ENCODE measurements at regions not wholly inside any gene's neighbourhood (a gene's known extent, or its start where the extent isn't known, plus 50 kb on each side); places are given as distances from the start of the nearest gene placed in this dataset.
A peak's percentile ranks its signal among the peaks of the same experiment; 100 is the strongest.

GRCh38 chr5:17395106-17395880, 102.7 kb upstream of the TAF11L2 start:
- H2AFZ ChIP-seq (ENCODE audit: low read length), result no peak overlapping the region
- H3K4me3 ChIP-seq (ENCODE audit: low read depth, low read length, poor library complexity, severe bottlenecking), result no peak overlapping the region
- no peak overlapping the region for H3K4me2 ChIP-seq (ENCODE audit: low read length)
- CTCF ChIA-PET (ENCODE audit: unreplicated experiment), result no interaction called here
- no TSS peak for BruUV-seq (replicated peaks)
- no peaks in the 10 kb centered on the region for H4K20me1 ChIP-seq (ENCODE audit: insufficient read depth, low read length)
- peaks cover 12% of the 10 kb centered on the region for H3K4me1 ChIP-seq (ENCODE audit: insufficient read depth, low read length, poor library complexity, severe bottlenecking)
- no peak overlapping the region for H3K27ac ChIP-seq (ENCODE audit: low read depth, low read length, poor library complexity, severe bottlenecking)
- TF ChIP-seq EZH2phosphoT487 (IDR thresholded peaks at IDR 0.05; ENCODE audit: borderline replicate concordance, low read depth, low read length), result no peak
- TF ChIP-seq CTCF (conservative IDR thresholded peaks at IDR 0.05; ENCODE audit: low read length), result no peak
- intact Hi-C loops (cut with micrococcal nuclease; ENCODE audit: unreplicated experiment), result no loop called here
- POLR2A ChIA-PET, result interaction anchor here (0.6 to 1.0 kb wide), 3 partner anchors 17 to 116 kb away, joined by 3 read pairs; no protein-coding TSS in a partner anchor
- no peaks in the 10 kb centered on the region for H3K9me3 ChIP-seq (ENCODE audit: low read length)
- DNase-seq (ENCODE audit: low spot score), result no peak
- H3K36me3 ChIP-seq (ENCODE audit: insufficient read depth, low read length), result no peaks in the 10 kb centered on the region
- no peaks in the 10 kb centered on the region for H3K9me2 ChIP-seq (ENCODE audit: insufficient read depth, low read length)
- H3K79me2 ChIP-seq (ENCODE audit: insufficient read depth, low read depth, low read length), result no peaks in the 10 kb centered on the region

GRCh38 chr5:17396247-17396646, 101.8 kb upstream of the TAF11L2 start:
- BruUV-seq (replicated peaks), result no TSS peak
- Histone ChIP-seq H3K9me2 (ENCODE audit: insufficient read depth, low read length) (no peaks in the 10 kb centered on the region), H2AFZ (ENCODE audit: low read length) (no peak overlapping the region), H3K4me2 (ENCODE audit: low read length) (no peak overlapping the region), H3K36me3 (ENCODE audit: insufficient read depth, low read length) (no peaks in the 10 kb centered on the region), H3K27ac (ENCODE audit: low read depth, low read length, poor library complexity, severe bottlenecking) (no peak overlapping the region), H3K4me1 (ENCODE audit: insufficient read depth, low read length, poor library complexity, severe bottlenecking) (peaks cover 12% of the 10 kb centered on the region), H4K20me1 (ENCODE audit: insufficient read depth, low read length) (no peaks in the 10 kb centered on the region), H3K9me3 (ENCODE audit: low read length) (no peaks in the 10 kb centered on the region), H3K4me3 (ENCODE audit: low read depth, low read length, poor library complexity, severe bottlenecking) (no peak overlapping the region), H3K79me2 (ENCODE audit: insufficient read depth, low read depth, low read length) (no peaks in the 10 kb centered on the region)
- intact Hi-C loops (cut with micrococcal nuclease; ENCODE audit: unreplicated experiment), result no loop called here
- CTCF ChIA-PET (ENCODE audit: unreplicated experiment), result no interaction called here
- DNase-seq (ENCODE audit: low spot score), result no peak
- POLR2A ChIA-PET, result interaction anchor here (0.6 to 1.0 kb wide), 4 partner anchors 15 to 117 kb away, joined by 3 read pairs; no protein-coding TSS in a partner anchor
- TF ChIP-seq CTCF (conservative IDR thresholded peaks at IDR 0.05; ENCODE audit: low read length) (no peak), EZH2phosphoT487 (IDR thresholded peaks at IDR 0.05; ENCODE audit: borderline replicate concordance, low read depth, low read length) (no peak)

- no peak for DNase-seq (ENCODE audit: low spot score)
- no peaks in the 10 kb centered on the region for H3K36me3 ChIP-seq (ENCODE audit: insufficient read depth, low read length)
- BruUV-seq (replicated peaks), result no TSS peak
- H3K4me2 ChIP-seq (ENCODE audit: low read length), result peak overlapping the region; percentile 31
- peaks cover 12% of the 10 kb centered on the region for H3K4me1 ChIP-seq (ENCODE audit: insufficient read depth, low read length, poor library complexity, severe bottlenecking)
- no peak overlapping the region for H3K27ac ChIP-seq (ENCODE audit: low read depth, low read length, poor library complexity, severe bottlenecking)
- no peaks in the 10 kb centered on the region for H3K79me2 ChIP-seq (ENCODE audit: insufficient read depth, low read depth, low read length)
- CTCF ChIA-PET (ENCODE audit: unreplicated experiment), result no interaction called here
- intact Hi-C loops (cut with micrococcal nuclease; ENCODE audit: unreplicated experiment), result no loop called here
- H3K4me3 ChIP-seq (ENCODE audit: low read depth, low read length, poor library complexity, severe bottlenecking), result no peak overlapping the region
- no peaks in the 10 kb centered on the region for H3K9me2 ChIP-seq (ENCODE audit: insufficient read depth, low read length)
- TF ChIP-seq CTCF (conservative IDR thresholded peaks at IDR 0.05; ENCODE audit: low read length) (no peak), EZH2phosphoT487 (IDR thresholded peaks at IDR 0.05; ENCODE audit: borderline replicate concordance, low read depth, low read length) (no peak)
- H2AFZ ChIP-seq (ENCODE audit: low read length), result no peak overlapping the region
- POLR2A ChIA-PET, result interaction anchor here (0.6 to 1.1 kb wide), 2 partner anchors 10 to 13 kb away, joined by 3 read pairs; no protein-coding TSS in a partner anchor
- no peaks in the 10 kb centered on the region for H4K20me1 ChIP-seq (ENCODE audit: insufficient read depth, low read length)
- H3K9me3 ChIP-seq (ENCODE audit: low read length), result no peaks in the 10 kb centered on the region
Measured at GRCh38 chr5:17398431-17398830, 99.6 kb upstream of the TAF11L2 start.
